Caco-2 (cell line): ENCODE measurements at regions not wholly inside any gene's neighbourhood (a gene's known extent, or its start where the extent isn't known, plus 50 kb on each side); places are given as distances from the start of the nearest gene placed in this dataset.
"Not testable (repeated sequence)": the region's sequence is repeated elsewhere in the genome, so short reads cannot be mapped to it uniquely, and the experiment has no call there.

ENCODE experiments used
- BruUV-seq: library from RNA; stranded (reverse); fragments of 400-500 nt; replicated peaks from 2 replicates; lab custom pipeline; 2021; lab: Mats Ljungman, UMichigan
- CTCF ChIA-PET: fragments of 300-600 bp; sonication (Branson Sonifier 250); formaldehyde crosslinking; loops from one replicate; lab custom pipeline; 2022; ENCODE audit warnings: antibody characterized with exemption; lab: Charles Lee
- POLR2A ChIA-PET: fragments of 300-600 bp; sonication (Branson Sonifier 250); formaldehyde crosslinking; loops from one replicate; lab custom pipeline; 2022; ENCODE audit warnings: antibody characterized with exemption; lab: Charles Lee
- DNase-seq, 2 experiments: peaks; one replicate each; pipeline versions ENCODE4 v3.0.0 to v3.0.0-alpha.2; 2020 to 2022
- H3K27me3 ChIP-seq: replicated peaks from 2 replicates; pipeline ENCODE4 v1.6.0; 2011; ENCODE audit warnings: low read length; ENCODE audit not compliant: control insufficient read depth, insufficient read depth
- H3K36me3 ChIP-seq: 2 replicates; pipeline ENCODE4 v1.5.1; 2011; ENCODE audit warnings: low read length; ENCODE audit not compliant: control insufficient read depth, insufficient read depth
- H3K4me1 ChIP-seq: fragments of 250-450 bp; sonication (Bioruptor Pico); 2 replicates; pipeline ENCODE4 v1.5.1; 2020; ENCODE audit warnings: mild to moderate bottlenecking
- H3K4me3 ChIP-seq: 2 replicates; pipeline ENCODE4 v1.5.1; 2011; ENCODE audit warnings: low read depth, mild to moderate bottlenecking, control low read depth, low read length
- H3K9me3 ChIP-seq: fragments of 250-450 bp; sonication (Bioruptor Pico); 2 replicates; pipeline ENCODE4 v1.5.1; 2020; ENCODE audit warnings: mild to moderate bottlenecking, moderate library complexity
- H3K27ac Mint-ChIP-seq: one replicate; pipeline ENCODE4 v1.8.0; 2022; ENCODE audit warnings: mixed read lengths; ENCODE audit not compliant: unreplicated experiment
- H3K27me3 Mint-ChIP-seq: one replicate; pipeline ENCODE4 v1.8.0; 2022; ENCODE audit warnings: mixed read lengths; ENCODE audit not compliant: insufficient read depth, unreplicated experiment
- H3K36me3 Mint-ChIP-seq: one replicate; pipeline ENCODE4 v1.8.0; 2022; ENCODE audit warnings: mild to moderate bottlenecking, mixed read lengths; ENCODE audit not compliant: insufficient read depth, unreplicated experiment
- H3K4me1 Mint-ChIP-seq: one replicate; pipeline ENCODE4 v1.8.0; 2022; ENCODE audit warnings: low read depth, mixed read lengths; ENCODE audit not compliant: unreplicated experiment
- H3K4me3 Mint-ChIP-seq: one replicate; pipeline ENCODE4 v1.8.0; 2022; ENCODE audit warnings: mild to moderate bottlenecking, moderate library complexity, mixed read lengths; ENCODE audit not compliant: unreplicated experiment
- H3K9me3 Mint-ChIP-seq: one replicate; pipeline ENCODE4 v1.8.0; 2022; ENCODE audit warnings: mixed read lengths; ENCODE audit not compliant: unreplicated experiment
- CTCF ChIP-seq, 2 experiments: fragments of 200-600 bp in 1 of 2; IDR thresholded peaks; 1 replicate in 1 of 2; 2 replicates in 1 of 2; pipeline versions ENCODE4 v1.5.1 to v1.8.0; 2011 to 2022; ENCODE audit warnings: antibody characterized with exemption in 1 of 2, control low read depth in 1 of 2, inconsistent platforms in 1 of 2, low read depth in 1 of 2, low read length in 1 of 2, mild to moderate bottlenecking in 1 of 2, moderate library complexity in 1 of 2; ENCODE audit not compliant: insufficient read depth in 1 of 2, severe bottlenecking in 1 of 2, unreplicated experiment in 1 of 2
- intact Hi-C: fragments of 100-400 bp; cut with micrococcal nuclease; formaldehyde crosslinking; loops from one replicate; pipeline ENCODE4 v1.10.0; 2022; ENCODE audit not compliant: unreplicated experiment

DNA sequence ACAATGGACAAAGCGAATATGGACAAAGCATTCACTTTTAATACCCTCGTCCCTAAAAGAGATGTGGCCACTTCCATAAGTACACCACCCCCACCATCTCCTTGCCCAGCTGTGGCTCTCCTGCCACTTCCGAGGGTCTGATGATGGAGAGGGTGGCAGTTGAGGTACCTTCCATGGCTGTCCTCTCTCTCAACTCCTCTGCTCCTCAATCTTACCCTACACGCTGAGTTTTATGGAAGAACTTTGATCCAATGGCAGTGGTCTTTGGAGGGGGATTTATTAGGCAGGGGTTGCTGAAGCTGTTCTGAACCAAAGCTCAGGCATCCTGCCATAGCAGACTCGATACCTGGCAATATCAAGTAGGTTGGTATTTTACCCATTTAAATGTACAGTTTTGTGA is 413.0 kb downstream of the TSHZ3 start:
- no peaks in the 10 kb centered on the region for H3K4me1 Mint-ChIP-seq
- no peak overlapping the region for H3K4me3 Mint-ChIP-seq
- POLR2A ChIA-PET, result no interaction called here
- H3K36me3 Mint-ChIP-seq, result no peaks in the 10 kb centered on the region
- Histone ChIP-seq H3K4me3 (no peak overlapping the region), H3K9me3 (no peaks in the 10 kb centered on the region), H3K36me3 (no peaks in the 10 kb centered on the region), H3K4me1 (no peaks in the 10 kb centered on the region), H3K27me3 (no peaks in the 10 kb centered on the region)
- no peak for DNase-seq
- no peaks in the 10 kb centered on the region for H3K9me3 Mint-ChIP-seq
- no peak for TF ChIP-seq CTCF (IDR thresholded peaks at IDR 0.05; ENCODE audit: insufficient read depth in 1 of 2, low read depth in 1 of 2, low read length in 1 of 2, severe bottlenecking in 1 of 2, unreplicated experiment in 1 of 2)
- CTCF ChIA-PET, result no interaction called here
- no peak overlapping the region for H3K27ac Mint-ChIP-seq
- intact Hi-C loops, result no loop called here
- H3K27me3 Mint-ChIP-seq, result peaks cover 9% of the 10 kb centered on the region
- BruUV-seq, result no TSS peak

DNA sequence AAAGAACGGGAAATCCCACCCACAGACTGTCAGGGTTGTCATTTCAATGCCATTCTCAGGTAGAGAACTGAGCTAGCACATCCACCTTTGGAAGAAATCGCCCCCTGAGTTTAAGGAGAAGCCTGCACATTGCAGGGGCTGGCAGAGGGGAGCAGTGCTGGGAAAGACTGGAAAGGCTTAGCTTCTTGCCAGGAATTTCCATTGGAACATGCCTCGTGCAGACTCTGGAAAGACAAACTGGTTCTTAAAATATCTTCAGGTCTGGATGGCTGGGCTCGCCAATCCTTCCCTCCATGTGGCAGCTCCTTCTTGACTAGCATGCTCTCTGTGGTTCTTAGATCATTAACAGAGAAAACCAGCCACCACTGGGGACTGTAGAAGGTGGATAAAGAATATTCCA is 414.1 kb downstream of the TSHZ3 start:
- CTCF ChIA-PET, result interaction anchor here (0.5 kb wide), 1 partner anchor 705 kb away, joined by 6 read pairs; no protein-coding TSS in a partner anchor
- Mint-ChIP-seq H3K4me3 (no peak overlapping the region), H3K27me3 (peaks cover 9% of the 10 kb centered on the region), H3K27ac (no peak overlapping the region), H3K4me1 (no peaks in the 10 kb centered on the region), H3K36me3 (no peaks in the 10 kb centered on the region), H3K9me3 (no peaks in the 10 kb centered on the region)
- intact Hi-C loops, result no loop called here
- no TSS peak for BruUV-seq
- no peaks in the 10 kb centered on the region for H3K4me1 ChIP-seq
- POLR2A ChIA-PET, result no interaction called here
- H3K27me3 ChIP-seq, result no peaks in the 10 kb centered on the region
- H3K36me3 ChIP-seq, result no peaks in the 10 kb centered on the region
- H3K4me3 ChIP-seq, result no peak overlapping the region
- no peak for DNase-seq
- H3K9me3 ChIP-seq, result no peaks in the 10 kb centered on the region
- TF ChIP-seq CTCF (IDR thresholded peaks at IDR 0.05; ENCODE audit: insufficient read depth in 1 of 2, low read depth in 1 of 2, low read length in 1 of 2, severe bottlenecking in 1 of 2, unreplicated experiment in 1 of 2), result no peak

DNA sequence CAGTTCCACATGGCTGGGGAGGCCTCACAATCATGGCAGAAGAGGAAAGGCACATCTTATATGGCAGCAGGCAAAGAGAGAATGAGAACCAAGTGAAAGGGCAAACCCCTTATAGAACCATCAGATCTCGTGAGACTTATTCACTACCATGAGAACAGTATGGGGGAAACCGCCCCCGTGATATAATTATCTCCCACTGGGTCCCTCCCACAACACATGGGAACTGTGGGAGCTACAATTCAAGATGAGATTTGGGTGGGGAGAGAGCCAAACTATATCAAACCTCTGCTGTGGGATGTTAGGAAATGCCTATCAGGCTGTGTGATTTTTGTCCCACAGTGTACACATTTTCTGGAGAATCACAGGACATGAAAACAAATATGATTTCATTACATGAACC is 415.8 kb downstream of the TSHZ3 start:
- H3K36me3 ChIP-seq, H3K27me3 ChIP-seq, H3K27me3 Mint-ChIP-seq, H3K4me3 Mint-ChIP-seq, BruUV-seq, intact Hi-C loops, H3K9me3 ChIP-seq, H3K4me1 ChIP-seq, POLR2A ChIA-PET, DNase-seq, H3K4me1 Mint-ChIP-seq, H3K27ac Mint-ChIP-seq, H3K4me3 ChIP-seq, H3K36me3 Mint-ChIP-seq, CTCF ChIA-PET, H3K9me3 Mint-ChIP-seq: not testable (repeated sequence)

- no peaks in the 10 kb centered on the region for H3K27me3 ChIP-seq
- Mint-ChIP-seq H3K9me3 (peaks cover 2% of the 10 kb centered on the region), H3K27ac (no peak overlapping the region), H3K4me3 (no peak overlapping the region), H3K4me1 (no peaks in the 10 kb centered on the region), H3K36me3 (no peaks in the 10 kb centered on the region), H3K27me3 (peaks cover 9% of the 10 kb centered on the region)
- ChIA-PET CTCF (no interaction called here), POLR2A (no interaction called here)
- no peaks in the 10 kb centered on the region for H3K36me3 ChIP-seq
- no peak for DNase-seq
- no TSS peak for BruUV-seq
- no peak for TF ChIP-seq CTCF (IDR thresholded peaks at IDR 0.05; ENCODE audit: insufficient read depth in 1 of 2, low read depth in 1 of 2, low read length in 1 of 2, severe bottlenecking in 1 of 2, unreplicated experiment in 1 of 2)
- no peak overlapping the region for H3K4me3 ChIP-seq
- peaks cover 5% of the 10 kb centered on the region; the same call in 1 of the 2 replicates for H3K9me3 ChIP-seq
- no peaks in the 10 kb centered on the region for H3K4me1 ChIP-seq
- intact Hi-C loops, result no loop called here
Measured at GRCh38 chr19:30932854-30933253, 416.4 kb downstream of the TSHZ3 start.
